ENCODE measurements at regions not wholly inside any gene's neighbourhood (a gene's known extent, or its start where the extent isn't known, plus 50 kb on each side); places are given as distances from the start of the nearest gene placed in this dataset.

- Histone ChIP-seq H3K36me3 (no peaks in the 10 kb centered on the region), H3K27me3 (no peaks in the 10 kb centered on the region), H3K27ac (no peak overlapping the region), H3K9me3 (no peaks in the 10 kb centered on the region), H3K4me3 (no peak overlapping the region), H3K4me1 (no peaks in the 10 kb centered on the region)
- DNase-seq, result no peak
- TF ChIP-seq POLR2A (IDR thresholded peaks at IDR 0.05) (no peak), CTCF (IDR thresholded peaks at IDR 0.05) (no peak)
Observed at GRCh38 chr16:64596196-64596595, 525.7 kb downstream of the CDH11 start.

GRCh38 chr16:64590513-64590912 is 531.4 kb downstream of the CDH11 start:
- DNase-seq, result no peak
- H3K27ac ChIP-seq, result no peak overlapping the region

GRCh38 chr16:64589836-64590235 is 532.0 kb downstream of the CDH11 start:
- Histone ChIP-seq H3K27ac (no peak overlapping the region), H3K9me3 (no peaks in the 10 kb centered on the region), H3K36me3 (no peaks in the 10 kb centered on the region), H3K4me3 (no peak overlapping the region), H3K27me3 (no peaks in the 10 kb centered on the region), H3K4me1 (no peaks in the 10 kb centered on the region)
- no peak for TF ChIP-seq POLR2A (IDR thresholded peaks at IDR 0.05)
- no peak for TF ChIP-seq CTCF (IDR thresholded peaks at IDR 0.05)
- no peak for DNase-seq

More at GRCh38 chr16:64590513-64590912, 531.4 kb downstream of the CDH11 start:
- Histone ChIP-seq H3K36me3 (no peaks in the 10 kb centered on the region), H3K9me3 (no peaks in the 10 kb centered on the region), H3K4me3 (no peak overlapping the region), H3K27me3 (no peaks in the 10 kb centered on the region), H3K4me1 (no peaks in the 10 kb centered on the region)
- TF ChIP-seq POLR2A (IDR thresholded peaks at IDR 0.05), result no peak

GRCh38 chr16:64586781-64587180 is 535.1 kb downstream of the CDH11 start:
- DNase-seq, result no peak

GRCh38 chr16:64585367-64585766 is 536.5 kb downstream of the CDH11 start:
- Histone ChIP-seq H3K9me3 (no peaks in the 10 kb centered on the region), H3K27ac (no peak overlapping the region), H3K4me3 (no peak overlapping the region), H3K4me1 (no peaks in the 10 kb centered on the region), H3K36me3 (no peaks in the 10 kb centered on the region), H3K27me3 (no peaks in the 10 kb centered on the region)
- DNase-seq, result no peak
- TF ChIP-seq POLR2A (IDR thresholded peaks at IDR 0.05) (no peak), CTCF (IDR thresholded peaks at IDR 0.05) (no peak)

More at GRCh38 chr16:64586781-64587180, 535.1 kb downstream of the CDH11 start:
- no peak overlapping the region for H3K27ac ChIP-seq
- no peaks in the 10 kb centered on the region for H3K4me1 ChIP-seq
- TF ChIP-seq POLR2A (IDR thresholded peaks at IDR 0.05) (no peak), CTCF (IDR thresholded peaks at IDR 0.05) (no peak)
- no peaks in the 10 kb centered on the region for H3K36me3 ChIP-seq
- H3K4me3 ChIP-seq, result no peak overlapping the region
- no peaks in the 10 kb centered on the region for H3K9me3 ChIP-seq
- no peaks in the 10 kb centered on the region for H3K27me3 ChIP-seq

- Histone ChIP-seq H3K36me3 (no peaks in the 10 kb centered on the region), H3K27ac (no peak overlapping the region), H3K4me3 (no peak overlapping the region), H3K4me1 (no peaks in the 10 kb centered on the region), H3K9me3 (no peaks in the 10 kb centered on the region), H3K27me3 (no peaks in the 10 kb centered on the region)
- no peak for TF ChIP-seq POLR2A (IDR thresholded peaks at IDR 0.05)
- TF ChIP-seq CTCF (IDR thresholded peaks at IDR 0.05), result no peak
- DNase-seq, result no peak
Observed at GRCh38 chr16:64580558-64580957, 541.3 kb downstream of the CDH11 start.
